ENCODE measurements at regions not wholly inside any gene's neighbourhood (a gene's known extent, or its start where the extent isn't known, plus 50 kb on each side); places are given as distances from the start of the nearest gene placed in this dataset.

DNA sequence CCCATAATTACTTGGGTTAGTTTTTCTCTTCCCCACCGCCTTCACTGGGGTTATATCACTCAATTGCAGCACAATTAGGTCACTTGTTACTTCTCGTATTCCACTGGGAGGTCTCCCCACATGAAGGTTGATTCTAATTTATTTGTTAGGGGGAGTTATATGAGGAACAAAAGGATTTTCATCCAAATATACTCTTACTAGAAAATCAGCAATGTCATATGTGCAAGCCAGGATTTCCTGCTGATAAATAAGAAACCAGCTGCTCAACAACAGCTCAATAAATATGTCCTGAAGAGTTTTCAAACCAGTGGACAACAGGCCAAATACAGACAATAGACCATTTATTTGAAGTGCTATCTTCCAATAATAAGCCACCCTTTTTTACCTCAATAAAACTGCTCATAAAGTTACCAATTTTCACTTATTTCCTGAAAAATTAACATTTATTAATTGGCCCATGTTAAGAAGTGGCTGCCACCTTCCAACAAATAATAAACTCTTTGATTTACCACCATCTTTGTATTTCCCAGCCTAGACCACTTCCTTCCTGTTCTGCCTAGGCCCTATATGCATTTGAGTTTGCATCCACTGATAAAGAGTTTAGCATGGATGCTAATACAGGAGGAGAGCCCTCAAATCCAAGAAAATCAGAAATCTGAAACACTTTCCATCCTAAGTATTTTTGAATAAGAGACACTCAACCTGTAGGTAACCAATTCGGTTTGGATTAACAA, 184.4 kb upstream of the SLC39A10 start:
- H3K9me3 ChIP-seq (ENCODE audit: low read length), result no peaks in the 10 kb centered on the region
- H3K4me2 ChIP-seq (ENCODE audit: low read depth, low read length, poor library complexity, severe bottlenecking), result no peak overlapping the region
- no peak overlapping the region for H2AFZ ChIP-seq (ENCODE audit: low read length)
- DNase-seq, result no peak
- H3K4me3 ChIP-seq (ENCODE audit: low read length), result no peak overlapping the region
- H3K4me1 ChIP-seq (ENCODE audit: low read length), result peaks cover 11% of the 10 kb centered on the region
- H3K36me3 ChIP-seq (ENCODE audit: insufficient read depth, low read length), result no peaks in the 10 kb centered on the region
- H3K9me2 ChIP-seq (replicated peaks; ENCODE audit: insufficient read depth, low read length), result no peaks in the 10 kb centered on the region
- no peak overlapping the region for H3K9ac ChIP-seq (ENCODE audit: low read length)
- no peaks in the 10 kb centered on the region for H3K79me2 ChIP-seq (ENCODE audit: low read length)
- H3K27ac ChIP-seq (ENCODE audit: low read length), result no peak overlapping the region
- H4K20me1 ChIP-seq (ENCODE audit: insufficient read depth, low read depth, low read length), result no peaks in the 10 kb centered on the region
- H3K27me3 ChIP-seq (ENCODE audit: low read length), result no peaks in the 10 kb centered on the region

DNA sequence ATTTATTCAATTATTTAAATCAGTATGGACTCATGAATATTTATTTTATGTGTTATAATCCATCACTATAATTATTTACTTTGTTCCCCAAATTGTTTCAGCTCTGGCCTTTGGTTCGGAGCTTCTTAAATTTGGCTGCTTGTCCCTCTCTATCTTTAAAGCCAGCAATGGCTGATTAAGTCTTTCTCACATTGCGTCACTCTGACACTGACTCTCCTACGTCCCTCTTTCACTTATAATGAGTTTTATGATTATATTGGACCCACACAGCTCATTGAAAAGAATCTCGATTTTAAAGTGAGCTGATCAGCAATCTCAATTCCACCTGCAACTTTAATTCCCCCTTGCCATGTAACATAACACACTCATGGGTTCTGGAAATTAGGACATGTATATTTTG, 185.2 kb upstream of the SLC39A10 start:
- H3K9ac ChIP-seq (ENCODE audit: low read length), result no peak overlapping the region

DNA sequence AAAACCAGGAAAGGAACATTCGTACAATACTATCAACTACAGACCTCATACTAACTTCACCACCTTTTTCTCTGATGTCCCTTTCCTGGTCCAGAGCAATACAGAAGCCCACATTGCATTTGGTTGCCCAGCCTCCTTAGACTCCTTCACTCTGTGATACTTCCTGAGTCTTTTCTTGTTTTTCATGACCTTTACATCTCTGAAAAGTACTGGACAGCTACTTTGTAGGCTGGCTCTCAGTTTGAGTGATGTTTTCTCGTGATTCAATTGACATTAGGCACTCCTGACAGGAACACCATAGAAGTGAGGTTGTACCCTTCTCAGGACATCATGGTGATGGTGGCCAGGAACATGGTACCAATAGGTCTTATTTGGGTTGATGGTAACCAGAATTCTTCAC, 185.9 kb upstream of the SLC39A10 start:
- no peaks in the 10 kb centered on the region for H4K20me1 ChIP-seq (ENCODE audit: insufficient read depth, low read depth, low read length)
- H3K9me2 ChIP-seq (replicated peaks; ENCODE audit: insufficient read depth, low read length), result no peaks in the 10 kb centered on the region
- no peaks in the 10 kb centered on the region for H3K36me3 ChIP-seq (ENCODE audit: insufficient read depth, low read length)
- DNase-seq, result no peak
- no peak overlapping the region for H3K9ac ChIP-seq (ENCODE audit: low read length)
- H3K4me2 ChIP-seq (ENCODE audit: low read depth, low read length, poor library complexity, severe bottlenecking), result no peak overlapping the region
- H3K27ac ChIP-seq (ENCODE audit: low read length), result no peak overlapping the region
- H3K79me2 ChIP-seq (ENCODE audit: low read length), result no peaks in the 10 kb centered on the region
- H3K4me1 ChIP-seq (ENCODE audit: low read length), result peaks cover 11% of the 10 kb centered on the region
- H3K4me3 ChIP-seq (ENCODE audit: low read length), result no peak overlapping the region
- peaks cover under 1% of the 10 kb centered on the region; the same call in 1 of the 2 replicates for H3K9me3 ChIP-seq (ENCODE audit: low read length)
- H3K27me3 ChIP-seq (ENCODE audit: low read length), result no peaks in the 10 kb centered on the region
- no peak overlapping the region for H2AFZ ChIP-seq (ENCODE audit: low read length)

More for the DNA sequence above, 185.2 kb upstream of the SLC39A10 start:
- no peaks in the 10 kb centered on the region for H3K9me2 ChIP-seq (replicated peaks; ENCODE audit: insufficient read depth, low read length)
- no peak overlapping the region for H3K4me2 ChIP-seq (ENCODE audit: low read depth, low read length, poor library complexity, severe bottlenecking)
- no peaks in the 10 kb centered on the region for H4K20me1 ChIP-seq (ENCODE audit: insufficient read depth, low read depth, low read length)
- H3K79me2 ChIP-seq (ENCODE audit: low read length), result no peaks in the 10 kb centered on the region
- peaks cover 11% of the 10 kb centered on the region for H3K4me1 ChIP-seq (ENCODE audit: low read length)
- no peak overlapping the region for H3K27ac ChIP-seq (ENCODE audit: low read length)
- H3K27me3 ChIP-seq (ENCODE audit: low read length), result no peaks in the 10 kb centered on the region
- no peak overlapping the region for H2AFZ ChIP-seq (ENCODE audit: low read length)
- DNase-seq, result no peak
- H3K36me3 ChIP-seq (ENCODE audit: insufficient read depth, low read length), result no peaks in the 10 kb centered on the region
- no peaks in the 10 kb centered on the region for H3K9me3 ChIP-seq (ENCODE audit: low read length)
- no peak overlapping the region for H3K4me3 ChIP-seq (ENCODE audit: low read length)

DNA sequence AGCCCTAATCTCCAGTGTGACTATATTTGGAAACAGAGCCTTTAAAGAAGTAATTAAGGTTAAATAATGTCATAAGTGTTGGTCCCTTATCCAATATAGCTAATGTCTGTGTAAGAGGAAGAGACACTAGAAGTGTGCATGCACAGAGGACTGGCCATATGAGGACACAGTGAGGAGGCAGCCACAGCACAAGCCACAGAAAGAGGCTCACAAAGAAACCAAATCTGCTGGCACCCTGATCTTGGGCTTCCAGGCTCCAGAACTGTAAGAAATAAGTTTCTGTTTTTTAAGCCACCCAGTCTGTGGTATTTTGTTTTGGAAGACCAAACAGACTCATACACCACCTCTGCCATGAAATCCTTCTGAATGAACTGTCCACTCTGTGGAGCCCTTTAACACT, 186.4 kb upstream of the SLC39A10 start:
- no peaks in the 10 kb centered on the region for H4K20me1 ChIP-seq (ENCODE audit: insufficient read depth, low read depth, low read length)
- H3K9ac ChIP-seq (ENCODE audit: low read length), result no peak overlapping the region
- H3K4me2 ChIP-seq (ENCODE audit: low read depth, low read length, poor library complexity, severe bottlenecking), result no peak overlapping the region
- no peak overlapping the region for H3K27ac ChIP-seq (ENCODE audit: low read length)
- no peaks in the 10 kb centered on the region for H3K79me2 ChIP-seq (ENCODE audit: low read length)
- DNase-seq, result no peak
- H3K4me3 ChIP-seq (ENCODE audit: low read length), result no peak overlapping the region
- H2AFZ ChIP-seq (ENCODE audit: low read length), result no peak overlapping the region
- H3K4me1 ChIP-seq (ENCODE audit: low read length), result peaks cover 11% of the 10 kb centered on the region
- 0 out of 2 replicates have a peak, but pooled peaks cover 3% of the 10 kb centered on the region for H3K27me3 ChIP-seq (ENCODE audit: low read length)
- peaks cover 4% of the 10 kb centered on the region; the same call in 1 of the 2 replicates for H3K9me3 ChIP-seq (ENCODE audit: low read length)
- no peaks in the 10 kb centered on the region for H3K36me3 ChIP-seq (ENCODE audit: insufficient read depth, low read length)
- H3K9me2 ChIP-seq (replicated peaks; ENCODE audit: insufficient read depth, low read length), result no peaks in the 10 kb centered on the region

DNA sequence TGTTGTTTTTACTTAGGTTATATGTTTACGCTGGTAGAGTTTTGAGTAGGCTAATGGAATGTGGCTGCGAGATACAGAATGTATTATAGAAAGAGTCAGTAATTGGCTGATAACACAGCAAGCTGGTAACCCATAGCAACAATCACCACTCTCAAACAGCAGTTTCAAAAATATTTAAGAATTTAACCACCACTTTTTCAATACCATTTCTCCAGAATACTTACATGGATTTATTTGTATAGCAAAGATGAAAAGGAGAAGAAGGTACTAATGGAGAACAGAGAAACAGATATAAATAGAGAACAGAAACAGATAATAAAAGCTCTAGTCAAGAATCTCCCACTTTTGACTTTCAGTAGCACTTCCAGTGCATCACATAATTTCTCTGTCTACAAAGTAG, 188.3 kb upstream of the SLC39A10 start:
- no peaks in the 10 kb centered on the region for H4K20me1 ChIP-seq (ENCODE audit: insufficient read depth, low read depth, low read length)
- H3K79me2 ChIP-seq (ENCODE audit: low read length), result no peaks in the 10 kb centered on the region
- no peaks in the 10 kb centered on the region for H3K36me3 ChIP-seq (ENCODE audit: insufficient read depth, low read length)
- no peak overlapping the region for H3K27ac ChIP-seq (ENCODE audit: low read length)
- no peak overlapping the region for H2AFZ ChIP-seq (ENCODE audit: low read length)
- H3K9me3 ChIP-seq (ENCODE audit: low read length), result peaks cover 4% of the 10 kb centered on the region; the same call in 1 of the 2 replicates
- no peaks in the 10 kb centered on the region for H3K9me2 ChIP-seq (replicated peaks; ENCODE audit: insufficient read depth, low read length)
- 0 out of 2 replicates have a peak, but pooled peaks cover 3% of the 10 kb centered on the region for H3K27me3 ChIP-seq (ENCODE audit: low read length)
- no peak for DNase-seq
- H3K4me2 ChIP-seq (ENCODE audit: low read depth, low read length, poor library complexity, severe bottlenecking), result no peak overlapping the region
- H3K9ac ChIP-seq (ENCODE audit: low read length), result no peak overlapping the region
- no peak overlapping the region for H3K4me3 ChIP-seq (ENCODE audit: low read length)
- peaks cover 11% of the 10 kb centered on the region for H3K4me1 ChIP-seq (ENCODE audit: low read length)

DNA sequence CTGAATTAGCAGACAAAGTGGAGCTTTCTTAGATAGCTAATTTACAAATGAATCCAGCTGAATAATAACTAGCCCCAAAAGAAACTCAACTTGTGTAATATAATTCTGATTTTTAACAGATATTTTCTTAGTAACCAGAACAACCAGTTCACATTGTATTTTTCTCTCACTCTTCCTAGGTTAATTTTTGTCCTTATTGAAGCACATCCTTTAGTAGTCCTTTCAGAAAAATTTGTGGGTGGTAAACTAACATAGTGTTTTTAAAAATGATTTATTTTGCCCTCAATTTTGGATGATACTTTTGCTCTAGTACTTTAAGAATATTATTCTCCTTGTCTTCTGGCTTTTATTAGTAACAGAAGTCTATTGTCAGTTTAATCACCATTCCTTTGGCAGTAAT, 190.6 kb upstream of the SLC39A10 start:
- no peaks in the 10 kb centered on the region for H3K79me2 ChIP-seq (ENCODE audit: low read length)
- no peak for DNase-seq
- no peak overlapping the region for H3K4me3 ChIP-seq (ENCODE audit: low read length)
- no peak overlapping the region for H3K4me2 ChIP-seq (ENCODE audit: low read depth, low read length, poor library complexity, severe bottlenecking)
- no peak overlapping the region for H3K27ac ChIP-seq (ENCODE audit: low read length)
- H3K36me3 ChIP-seq (ENCODE audit: insufficient read depth, low read length), result no peaks in the 10 kb centered on the region
- no peak overlapping the region for H3K9ac ChIP-seq (ENCODE audit: low read length)
- H3K4me1 ChIP-seq (ENCODE audit: low read length), result peaks cover 11% of the 10 kb centered on the region
- no peaks in the 10 kb centered on the region for H4K20me1 ChIP-seq (ENCODE audit: insufficient read depth, low read depth, low read length)
- H3K9me2 ChIP-seq (replicated peaks; ENCODE audit: insufficient read depth, low read length), result no peaks in the 10 kb centered on the region
- no peak overlapping the region for H2AFZ ChIP-seq (ENCODE audit: low read length)
- H3K9me3 ChIP-seq (ENCODE audit: low read length), result peaks cover 4% of the 10 kb centered on the region; the same call in 1 of the 2 replicates
- 0 out of 2 replicates have a peak, but pooled peaks cover 3% of the 10 kb centered on the region for H3K27me3 ChIP-seq (ENCODE audit: low read length)

DNA sequence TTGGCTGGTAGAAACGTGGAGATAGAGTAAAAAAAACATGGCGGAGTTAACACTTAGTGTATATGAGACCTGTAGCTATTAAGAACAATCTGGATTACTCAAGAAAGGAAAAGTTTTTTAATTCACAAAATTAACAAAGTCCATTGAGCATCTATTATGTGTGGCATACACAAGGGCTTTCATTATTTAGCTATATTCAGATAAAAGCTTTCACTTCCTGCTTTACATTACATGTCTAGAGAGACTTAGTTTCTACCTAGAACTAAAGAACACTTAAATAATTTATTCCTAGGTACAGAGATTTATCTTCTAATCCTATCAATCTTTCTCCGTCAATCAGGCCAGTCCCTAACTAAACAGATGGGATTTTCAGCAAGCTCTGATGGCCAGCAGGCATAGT, 196.0 kb upstream of the SLC39A10 start:
- H3K27me3 ChIP-seq (ENCODE audit: low read length), result 0 out of 2 replicates have a peak, but pooled peaks cover 1% of the 10 kb centered on the region
- H3K36me3 ChIP-seq (ENCODE audit: insufficient read depth, low read length), result no peaks in the 10 kb centered on the region
- H3K4me1 ChIP-seq (ENCODE audit: low read length), result peaks cover 9% of the 10 kb centered on the region
- no peak overlapping the region for H2AFZ ChIP-seq (ENCODE audit: low read length)
- H3K9ac ChIP-seq (ENCODE audit: low read length), result no peak overlapping the region
- H3K4me2 ChIP-seq (ENCODE audit: low read depth, low read length, poor library complexity, severe bottlenecking), result no peak overlapping the region
- no peaks in the 10 kb centered on the region for H3K79me2 ChIP-seq (ENCODE audit: low read length)
- peak; percentile 51 for DNase-seq
- no peak overlapping the region for H3K27ac ChIP-seq (ENCODE audit: low read length)
- peaks cover 1% of the 10 kb centered on the region; the same call in 1 of the 2 replicates for H3K9me3 ChIP-seq (ENCODE audit: low read length)
- no peak overlapping the region for H3K4me3 ChIP-seq (ENCODE audit: low read length)
- H3K9me2 ChIP-seq (replicated peaks; ENCODE audit: insufficient read depth, low read length), result no peaks in the 10 kb centered on the region
- H4K20me1 ChIP-seq (ENCODE audit: insufficient read depth, low read depth, low read length), result no peaks in the 10 kb centered on the region

DNA sequence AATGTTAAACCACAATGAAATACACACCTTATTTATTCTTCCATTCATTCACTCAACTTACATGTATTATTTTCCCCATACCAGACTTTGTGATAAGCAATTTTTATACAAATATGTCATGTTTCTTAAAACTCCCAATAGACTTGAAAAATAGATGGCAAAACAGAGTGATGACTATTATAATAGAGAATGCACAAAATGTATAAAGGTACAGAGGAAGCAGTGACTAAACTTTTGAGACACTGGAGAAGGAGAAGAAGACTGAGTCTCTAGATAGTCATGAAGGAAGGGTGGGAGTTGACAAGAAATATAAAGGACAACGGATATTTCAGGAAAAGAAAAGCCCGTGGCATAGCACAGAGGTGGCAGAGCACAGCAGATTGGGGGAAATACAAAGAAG, 198.1 kb upstream of the SLC39A10 start:
- no peak for DNase-seq
- Histone ChIP-seq H3K79me2 (ENCODE audit: low read length) (no peaks in the 10 kb centered on the region), H3K4me1 (ENCODE audit: low read length) (peaks cover 9% of the 10 kb centered on the region)

More for the DNA sequence above, 198.1 kb upstream of the SLC39A10 start:
- H3K9me3 ChIP-seq (ENCODE audit: low read length), result no peaks in the 10 kb centered on the region
- H3K9me2 ChIP-seq (replicated peaks; ENCODE audit: insufficient read depth, low read length), result no peaks in the 10 kb centered on the region
- H3K4me3 ChIP-seq (ENCODE audit: low read length), result no peak overlapping the region
- H3K27ac ChIP-seq (ENCODE audit: low read length), result no peak overlapping the region
- no peak overlapping the region for H3K9ac ChIP-seq (ENCODE audit: low read length)
- H3K4me2 ChIP-seq (ENCODE audit: low read depth, low read length, poor library complexity, severe bottlenecking), result no peak overlapping the region
- no peaks in the 10 kb centered on the region for H4K20me1 ChIP-seq (ENCODE audit: insufficient read depth, low read depth, low read length)
- no peaks in the 10 kb centered on the region for H3K36me3 ChIP-seq (ENCODE audit: insufficient read depth, low read length)
- no peaks in the 10 kb centered on the region for H3K27me3 ChIP-seq (ENCODE audit: low read length)
- no peak overlapping the region for H2AFZ ChIP-seq (ENCODE audit: low read length)

All from Karpas-422 (cell line).